GM18505 (cell line): ENCODE measurements at regions not wholly inside any gene's neighbourhood (a gene's known extent, or its start where the extent isn't known, plus 50 kb on each side); places are given as distances from the start of the nearest gene placed in this dataset.

Experiments
- ATAC-seq: cut with Tn5 transposase; IDR thresholded peaks from one replicate; pipeline ENCODE4 v1.9.1; 2021; ENCODE audit not compliant: unreplicated experiment
- POLR2A ChIP-seq: IDR thresholded peaks from 4 replicates; pipeline ENCODE4 v1.6.1; 2011; ENCODE audit warnings: borderline replicate concordance; ENCODE audit not compliant: insufficient read depth, insufficient read length; ENCODE audit errors: extremely low read depth

GRCh38 chr20:19922716-19923115 is 94.4 kb upstream of the NAA20 start:
- TF ChIP-seq POLR2A, result no peak
- ATAC-seq, result no peak

- no peak for TF ChIP-seq POLR2A
- no peak for ATAC-seq
Observed at GRCh38 chr20:19923762-19924161, 93.4 kb upstream of the NAA20 start.

- no peak for ATAC-seq
Observed at GRCh38 chr20:19924255-19924654, 92.9 kb upstream of the NAA20 start.

GRCh38 chr20:19926591-19926990 is 90.6 kb upstream of the NAA20 start:
- TF ChIP-seq POLR2A, result no peak
- ATAC-seq, result no peak

More at GRCh38 chr20:19924255-19924654, 92.9 kb upstream of the NAA20 start:
- no peak for TF ChIP-seq POLR2A

GRCh38 chr20:19928328-19929011 is 88.7 kb upstream of the NAA20 start:
- no peak for ATAC-seq
- TF ChIP-seq POLR2A, result no peak

GRCh38 chr20:19929012-19929360 is 88.2 kb upstream of the NAA20 start:
- no peak for ATAC-seq
- TF ChIP-seq POLR2A, result no peak

- TF ChIP-seq POLR2A, result no peak
Observed at GRCh38 chr20:19929481-19930145, 87.5 kb upstream of the NAA20 start.

GRCh38 chr20:19930426-19930825 is 86.7 kb upstream of the NAA20 start:
- TF ChIP-seq POLR2A, result no peak
- no peak for ATAC-seq

More at GRCh38 chr20:19929481-19930145, 87.5 kb upstream of the NAA20 start:
- ATAC-seq, result no peak

- no peak for ATAC-seq
- TF ChIP-seq POLR2A, result no peak
Observed at GRCh38 chr20:19932170-19932667, 84.9 kb upstream of the NAA20 start.

GRCh38 chr20:19934792-19935491 is 82.2 kb upstream of the NAA20 start:
- ATAC-seq, result no peak
- TF ChIP-seq POLR2A, result no peak

GRCh38 chr20:19935842-19936241 is 81.3 kb upstream of the NAA20 start:
- no peak for TF ChIP-seq POLR2A
- no peak for ATAC-seq

- no peak for ATAC-seq
- TF ChIP-seq POLR2A, result no peak
Observed at GRCh38 chr20:19936466-19937200, 80.5 kb upstream of the NAA20 start.

- TF ChIP-seq POLR2A, result no peak
- peak; percentile 39 for ATAC-seq
Observed at GRCh38 chr20:19937218-19937617, 79.9 kb upstream of the NAA20 start.
